ENCODE measurements at regions not wholly inside any gene's neighbourhood (a gene's known extent, or its start where the extent isn't known, plus 50 kb on each side); places are given as distances from the start of the nearest gene placed in this dataset.

- DNase-seq (ENCODE audit: low spot score): no peak
- no peak for TF ChIP-seq CTCF (IDR thresholded peaks at IDR 0.05; ENCODE audit: extremely low read depth, missing control alignments)
Observed at GRCh38 chr14:30284808-30285207, 274.1 kb upstream of the G2E3 start.

- no peak for DNase-seq (ENCODE audit: low spot score)
- no peak for TF ChIP-seq CTCF (IDR thresholded peaks at IDR 0.05; ENCODE audit: extremely low read depth, missing control alignments)
Observed at GRCh38 chr14:30287579-30288445, 271.1 kb upstream of the G2E3 start.

GRCh38 chr14:30290001-30290400, 269.0 kb upstream of the G2E3 start:
- no peak for TF ChIP-seq CTCF (IDR thresholded peaks at IDR 0.05; ENCODE audit: extremely low read depth, missing control alignments)
- DNase-seq (ENCODE audit: low spot score): no peak

- no peak for DNase-seq (ENCODE audit: low spot score)
- TF ChIP-seq CTCF (IDR thresholded peaks at IDR 0.05; ENCODE audit: extremely low read depth, missing control alignments): no peak
Observed at GRCh38 chr14:30291216-30291615, 267.7 kb upstream of the G2E3 start.

GRCh38 chr14:30292541-30292940, 266.4 kb upstream of the G2E3 start:
- no peak for DNase-seq (ENCODE audit: low spot score)

GRCh38 chr14:30295980-30296379, 263.0 kb upstream of the G2E3 start:
- no peak for TF ChIP-seq CTCF (IDR thresholded peaks at IDR 0.05; ENCODE audit: extremely low read depth, missing control alignments)
- no peak for DNase-seq (ENCODE audit: low spot score)

More at GRCh38 chr14:30292541-30292940, 266.4 kb upstream of the G2E3 start:
- TF ChIP-seq CTCF (IDR thresholded peaks at IDR 0.05; ENCODE audit: extremely low read depth, missing control alignments): no peak

GRCh38 chr14:30296931-30297405, 262.0 kb upstream of the G2E3 start:
- no peak for TF ChIP-seq CTCF (IDR thresholded peaks at IDR 0.05; ENCODE audit: extremely low read depth, missing control alignments)
- DNase-seq (ENCODE audit: low spot score): no peak
